Loucy (cell line): ENCODE measurements at regions not wholly inside any gene's neighbourhood (a gene's known extent, or its start where the extent isn't known, plus 50 kb on each side); places are given as distances from the start of the nearest gene placed in this dataset.
"Not testable (repeated sequence)": the region's sequence is repeated elsewhere in the genome, so short reads cannot be mapped to it uniquely, and the experiment has no call there.

Experiments used
- CTCF ChIP-seq: fragments of 200-600 bp; sonication (generic); conservative IDR thresholded peaks from 2 replicates; pipeline ENCODE4 v1.5.1; 2014; ENCODE audit warnings: mild to moderate bottlenecking, antibody characterized with exemption, low read length
- EZH2phosphoT487 ChIP-seq: fragments of 200-600 bp; IDR thresholded peaks from 2 replicates; pipeline ENCODE4 v1.6.1; 2018; ENCODE audit warnings: antibody characterized with exemption, mild to moderate bottlenecking, moderate library complexity, borderline replicate concordance

DNA sequence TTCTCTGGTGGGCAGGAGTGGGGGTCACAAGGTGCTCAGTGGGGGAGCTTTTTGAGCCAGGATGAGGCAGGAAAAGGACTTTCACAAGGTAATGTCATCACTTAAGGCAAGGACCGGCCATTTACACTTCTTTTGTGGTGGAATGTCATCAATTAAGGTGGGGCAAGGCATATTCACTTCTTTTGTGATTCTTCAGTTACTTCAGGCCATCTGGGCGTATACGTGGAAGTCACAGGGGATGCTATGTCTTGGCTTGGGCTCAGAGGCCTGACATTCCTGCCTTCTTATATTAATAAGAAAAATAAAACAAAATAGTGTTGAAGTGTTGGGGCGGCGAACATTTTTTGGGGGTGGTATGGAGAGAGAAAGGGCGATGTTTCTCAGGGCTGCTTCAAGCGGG lies 179.5 kb downstream of the CD83 start:
- TF ChIP-seq CTCF, EZH2phosphoT487: not testable (repeated sequence)
